ENCODE measurements at regions not wholly inside any gene's neighbourhood (a gene's known extent, or its start where the extent isn't known, plus 50 kb on each side); places are given as distances from the start of the nearest gene placed in this dataset.

DNA sequence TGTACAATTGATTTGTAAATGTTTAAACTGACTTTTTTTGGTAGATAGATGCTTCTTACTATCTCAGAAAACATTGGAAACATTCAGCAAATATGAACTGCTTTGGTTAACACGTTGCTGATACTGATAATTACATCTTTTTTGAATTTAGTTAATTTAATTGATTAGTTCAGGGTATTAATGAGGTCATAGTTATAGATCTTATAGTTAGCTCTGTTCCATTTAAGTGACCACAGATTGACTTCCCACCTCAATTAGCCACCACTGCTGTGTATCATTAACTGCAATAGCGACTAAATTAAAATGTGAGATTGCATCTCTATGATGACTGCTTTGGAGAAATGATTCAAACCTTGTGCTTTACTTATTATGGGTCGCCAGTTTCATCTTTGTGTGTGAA is 407.1 kb upstream of the EDIL3 start:
- no peak overlapping the region for H3K4me3 Mint-ChIP-seq
- no peak overlapping the region for H3K27ac Mint-ChIP-seq
- TF ChIP-seq, protein P1, sequence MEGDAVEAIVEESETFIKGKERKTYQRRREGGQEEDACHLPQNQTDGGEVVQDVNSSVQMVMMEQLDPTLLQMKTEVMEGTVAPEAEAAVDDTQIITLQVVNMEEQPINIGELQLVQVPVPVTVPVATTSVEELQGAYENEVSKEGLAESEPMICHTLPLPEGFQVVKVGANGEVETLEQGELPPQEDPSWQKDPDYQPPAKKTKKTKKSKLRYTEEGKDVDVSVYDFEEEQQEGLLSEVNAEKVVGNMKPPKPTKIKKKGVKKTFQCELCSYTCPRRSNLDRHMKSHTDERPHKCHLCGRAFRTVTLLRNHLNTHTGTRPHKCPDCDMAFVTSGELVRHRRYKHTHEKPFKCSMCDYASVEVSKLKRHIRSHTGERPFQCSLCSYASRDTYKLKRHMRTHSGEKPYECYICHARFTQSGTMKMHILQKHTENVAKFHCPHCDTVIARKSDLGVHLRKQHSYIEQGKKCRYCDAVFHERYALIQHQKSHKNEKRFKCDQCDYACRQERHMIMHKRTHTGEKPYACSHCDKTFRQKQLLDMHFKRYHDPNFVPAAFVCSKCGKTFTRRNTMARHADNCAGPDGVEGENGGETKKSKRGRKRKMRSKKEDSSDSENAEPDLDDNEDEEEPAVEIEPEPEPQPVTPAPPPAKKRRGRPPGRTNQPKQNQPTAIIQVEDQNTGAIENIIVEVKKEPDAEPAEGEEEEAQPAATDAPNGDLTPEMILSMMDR (conservative IDR thresholded peaks at IDR 0.05) = no peak
- DNase-seq (ENCODE audit: extremely low spot score, unreplicated experiment) = no peak
- no peaks in the 10 kb centered on the region for H3K27me3 Mint-ChIP-seq
- no peaks in the 10 kb centered on the region for H3K4me1 Mint-ChIP-seq (ENCODE audit: unreplicated experiment)
- no peaks in the 10 kb centered on the region for H3K9me3 Mint-ChIP-seq
- H3K36me3 Mint-ChIP-seq = no peaks in the 10 kb centered on the region

DNA sequence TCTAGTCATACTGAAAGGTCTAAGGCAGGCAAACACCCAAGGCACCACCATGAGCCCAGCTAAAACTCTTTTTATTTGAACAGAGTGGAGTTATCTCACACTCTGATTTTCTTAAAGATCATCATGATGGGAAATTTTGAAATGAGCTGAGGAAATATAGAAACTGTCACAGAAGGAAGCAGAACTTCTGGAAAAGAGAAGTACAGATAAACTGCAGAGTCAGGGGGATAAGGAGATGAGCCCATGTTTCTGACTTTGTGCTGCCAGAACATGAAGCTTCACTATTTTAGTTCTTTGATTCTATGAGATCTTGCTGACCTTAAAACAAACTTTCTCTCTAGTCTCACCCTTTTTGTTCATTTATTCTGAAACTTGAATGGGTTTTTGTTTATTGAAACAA is 406.5 kb upstream of the EDIL3 start:
- H3K27ac Mint-ChIP-seq = no peak overlapping the region

DNA sequence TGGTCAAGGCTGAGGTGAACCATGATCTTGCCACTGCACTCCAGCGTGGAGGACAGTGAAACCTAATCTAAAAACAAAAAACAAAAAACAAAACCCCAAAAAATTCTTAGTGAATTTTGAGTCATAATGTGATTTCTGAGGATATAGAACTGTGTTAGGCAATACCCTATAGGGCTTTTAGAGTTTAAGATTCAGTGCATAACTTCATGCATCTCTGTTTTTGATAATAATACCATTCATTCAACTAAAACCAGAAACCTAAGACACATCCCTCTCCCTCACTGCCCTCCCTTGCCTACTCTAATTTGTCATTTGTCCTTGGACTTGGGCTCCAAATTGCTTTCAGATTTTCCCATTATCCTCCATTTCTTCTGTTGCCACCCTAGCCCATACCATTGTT is 405.7 kb upstream of the EDIL3 start:
- Mint-ChIP-seq H3K36me3 (no peaks in the 10 kb centered on the region), H3K27me3 (no peaks in the 10 kb centered on the region), H3K9me3 (no peaks in the 10 kb centered on the region), H3K4me3 (no peak overlapping the region), H3K27ac (no peak overlapping the region), H3K4me1 (ENCODE audit: unreplicated experiment) (no peaks in the 10 kb centered on the region)
- DNase-seq (ENCODE audit: extremely low spot score, unreplicated experiment) = no peak
- TF ChIP-seq, protein P1 (conservative IDR thresholded peaks at IDR 0.05) = no peak

More for the DNA sequence above, 406.5 kb upstream of the EDIL3 start:
- H3K27me3 Mint-ChIP-seq = no peaks in the 10 kb centered on the region
- H3K36me3 Mint-ChIP-seq = no peaks in the 10 kb centered on the region
- H3K4me3 Mint-ChIP-seq = no peak overlapping the region
- no peaks in the 10 kb centered on the region for H3K4me1 Mint-ChIP-seq (ENCODE audit: unreplicated experiment)
- TF ChIP-seq, protein P1 (conservative IDR thresholded peaks at IDR 0.05) = no peak
- DNase-seq (ENCODE audit: extremely low spot score, unreplicated experiment) = no peak
- H3K9me3 Mint-ChIP-seq = no peaks in the 10 kb centered on the region

DNA sequence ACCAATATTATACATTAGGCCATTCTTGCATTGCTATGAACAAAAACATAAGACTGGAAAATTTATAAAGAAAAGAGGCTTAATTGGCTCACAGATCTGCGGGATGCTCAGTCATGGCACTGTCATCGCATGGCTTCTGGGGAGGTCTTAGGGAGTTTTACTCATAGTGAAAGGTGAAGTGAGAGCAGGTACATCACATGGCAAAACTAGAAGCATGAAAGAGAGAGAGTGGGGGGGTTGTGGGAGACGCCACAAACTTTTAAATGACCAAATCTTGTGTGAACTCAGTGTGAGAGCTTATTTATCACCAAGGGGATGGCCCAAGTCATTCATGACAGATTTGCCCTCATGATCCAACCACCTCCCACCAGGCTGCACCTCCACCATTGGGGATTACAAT is 398.3 kb upstream of the EDIL3 start:
- TF ChIP-seq, protein P1 (conservative IDR thresholded peaks at IDR 0.05) = no peak
- DNase-seq (ENCODE audit: extremely low spot score, unreplicated experiment) = no peak
- Mint-ChIP-seq H3K4me1 (ENCODE audit: unreplicated experiment) (no peaks in the 10 kb centered on the region), H3K36me3 (no peaks in the 10 kb centered on the region), H3K27me3 (no peaks in the 10 kb centered on the region), H3K27ac (no peak overlapping the region), H3K4me3 (no peak overlapping the region), H3K9me3 (no peaks in the 10 kb centered on the region)

DNA sequence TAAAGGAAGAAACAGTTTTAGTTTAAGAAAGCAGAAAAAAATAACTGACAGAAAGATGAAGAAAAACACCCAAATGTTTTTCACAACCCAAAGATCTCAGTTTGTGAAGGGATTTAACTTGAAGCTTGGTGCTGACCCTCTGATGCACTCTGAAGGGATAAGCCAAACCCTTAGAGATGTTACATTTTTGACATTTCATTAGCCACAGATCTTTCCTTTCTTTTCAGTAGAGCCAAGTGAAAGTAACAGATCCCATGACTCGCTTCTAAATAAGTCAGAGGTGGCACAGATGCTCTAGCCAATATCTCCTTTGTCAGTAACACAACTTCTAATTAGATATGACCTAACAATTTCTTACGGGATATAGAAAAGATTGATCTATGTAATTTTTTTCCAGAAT is 394.5 kb upstream of the EDIL3 start:
- Mint-ChIP-seq H3K4me1 (ENCODE audit: unreplicated experiment) (no peaks in the 10 kb centered on the region), H3K27ac (no peak overlapping the region)
- TF ChIP-seq, protein P1 (conservative IDR thresholded peaks at IDR 0.05) = no peak

DNA sequence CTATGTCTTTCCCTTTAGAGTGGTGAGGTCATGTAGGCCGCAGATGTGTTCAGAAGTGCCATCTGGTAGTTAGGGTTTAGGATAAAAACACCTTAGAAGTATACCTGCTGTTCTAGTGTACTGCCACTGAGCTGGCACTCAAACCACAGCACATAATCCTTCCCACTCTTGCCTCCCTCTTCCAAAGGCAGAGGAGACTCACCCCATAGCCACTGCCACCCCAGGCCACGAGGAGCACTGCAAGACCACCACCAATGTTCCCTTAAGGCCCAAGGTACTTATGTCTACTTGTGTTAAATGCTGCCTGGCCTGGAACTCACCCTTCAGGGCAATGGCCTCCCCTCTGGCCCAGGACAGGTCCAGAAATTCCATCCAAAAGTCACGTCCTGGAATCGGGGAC is 379.5 kb upstream of the EDIL3 start:
- H3K4me1 Mint-ChIP-seq (ENCODE audit: unreplicated experiment) = no peaks in the 10 kb centered on the region
- TF ChIP-seq, protein P1 (conservative IDR thresholded peaks at IDR 0.05) = no peak
- no peaks in the 10 kb centered on the region for H3K27me3 Mint-ChIP-seq
- no peak for DNase-seq (ENCODE audit: extremely low spot score, unreplicated experiment)
- H3K9me3 Mint-ChIP-seq = no peaks in the 10 kb centered on the region
- H3K4me3 Mint-ChIP-seq = no peak overlapping the region
- no peaks in the 10 kb centered on the region for H3K36me3 Mint-ChIP-seq
- no peak overlapping the region for H3K27ac Mint-ChIP-seq

More for the DNA sequence above, 394.5 kb upstream of the EDIL3 start:
- peaks cover 4% of the 10 kb centered on the region for H3K9me3 Mint-ChIP-seq
- H3K36me3 Mint-ChIP-seq = no peaks in the 10 kb centered on the region
- DNase-seq (ENCODE audit: extremely low spot score, unreplicated experiment) = no peak
- H3K4me3 Mint-ChIP-seq = no peak overlapping the region
- no peaks in the 10 kb centered on the region for H3K27me3 Mint-ChIP-seq

Measured in type B pancreatic cell (in vitro differentiated cells).